NCI-H526 treated with DMSO at 0.1 percent for 48 hours (cell line): ENCODE measurements at regions not wholly inside any gene's neighbourhood (a gene's known extent, or its start where the extent isn't known, plus 50 kb on each side); places are given as distances from the start of the nearest gene placed in this dataset.

Experiments used
- DNase-seq: peaks from one replicate; lab custom pipeline; 2025; lab: John Stamatoyannopoulos, UW

GRCh38 chr3:161800985-161801559, 304.5 kb downstream of the OTOL1 start:
- DNase-seq: no peak

GRCh38 chr3:161818106-161818505, 321.5 kb downstream of the OTOL1 start:
- DNase-seq: no peak

- DNase-seq: no peak
Observed at GRCh38 chr3:161821591-161821990, 325.0 kb downstream of the OTOL1 start.

GRCh38 chr3:161822291-161822690, 325.7 kb downstream of the OTOL1 start:
- DNase-seq: no peak

GRCh38 chr3:161823910-161824309, 327.3 kb downstream of the OTOL1 start:
- DNase-seq: no peak

GRCh38 chr3:161838021-161838420, 341.4 kb downstream of the OTOL1 start:
- no peak for DNase-seq

- DNase-seq: no peak
Observed at GRCh38 chr3:161848376-161848775, 351.8 kb downstream of the OTOL1 start.

GRCh38 chr3:161851941-161852566, 355.4 kb downstream of the OTOL1 start:
- DNase-seq: no peak

- no peak for DNase-seq
Observed at GRCh38 chr3:161852744-161853143, 356.1 kb downstream of the OTOL1 start.

GRCh38 chr3:161854232-161854771, 357.7 kb downstream of the OTOL1 start:
- no peak for DNase-seq

GRCh38 chr3:161859057-161859456, 362.4 kb downstream of the OTOL1 start:
- DNase-seq: no peak

GRCh38 chr3:161859865-161860450, 363.4 kb downstream of the OTOL1 start:
- no peak for DNase-seq

- DNase-seq: no peak
Observed at GRCh38 chr3:161863775-161864174, 367.2 kb downstream of the OTOL1 start.

GRCh38 chr3:161866176-161866575, 369.6 kb downstream of the OTOL1 start:
- no peak for DNase-seq

- DNase-seq: no peak
Observed at GRCh38 chr3:161875483-161875882, 378.9 kb downstream of the OTOL1 start.

GRCh38 chr3:161879470-161879869, 382.9 kb downstream of the OTOL1 start:
- DNase-seq: no peak

- DNase-seq: no peak
Observed at GRCh38 chr3:161884830-161885229, 388.2 kb downstream of the OTOL1 start.

GRCh38 chr3:161890147-161890625, 393.6 kb downstream of the OTOL1 start:
- DNase-seq: no peak

GRCh38 chr3:161893972-161894371, 397.4 kb downstream of the OTOL1 start:
- DNase-seq: no peak

- DNase-seq: no peak
Observed at GRCh38 chr3:161894657-161895056, 398.0 kb downstream of the OTOL1 start.

GRCh38 chr3:161905520-161906132, 409.0 kb downstream of the OTOL1 start:
- DNase-seq: no peak

GRCh38 chr3:161913786-161914389, 417.3 kb downstream of the OTOL1 start:
- no peak for DNase-seq
